ENCODE measurements at regions not wholly inside any gene's neighbourhood (a gene's known extent, or its start where the extent isn't known, plus 50 kb on each side); places are given as distances from the start of the nearest gene placed in this dataset.

DNA sequence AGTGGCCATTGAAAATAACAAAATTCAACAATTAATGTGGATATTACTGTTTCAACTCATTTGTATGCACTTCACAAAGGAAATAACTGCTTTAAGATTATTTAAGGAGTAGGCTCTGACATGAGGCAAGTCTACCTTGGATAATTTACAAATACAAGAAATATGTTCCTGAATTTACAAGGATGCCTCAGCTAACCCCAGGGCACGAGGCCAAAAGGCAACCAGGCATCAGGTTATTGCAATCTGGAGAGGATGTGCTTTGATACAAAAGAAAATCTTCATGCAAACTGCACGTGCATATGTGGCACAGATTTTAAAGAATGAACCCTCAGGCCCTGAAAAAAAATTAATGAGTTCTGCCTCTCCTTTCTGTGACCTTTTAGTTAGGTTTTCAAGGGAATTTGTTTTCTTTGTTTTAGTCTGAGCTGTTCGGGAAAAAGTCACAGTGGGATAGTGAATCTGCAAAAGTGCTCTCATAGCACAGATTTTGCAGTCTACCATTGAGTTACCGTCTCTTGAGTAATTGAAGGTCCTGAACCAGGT, 1304.2 kb upstream of the ADGRL4 start:
- TF ChIP-seq CTCF (CRISPR knock-in tag; IDR thresholded peaks at IDR 0.05): no peak
- no peak for TF ChIP-seq MXD4 (CRISPR knock-in tag; IDR thresholded peaks at IDR 0.05)
- TF ChIP-seq, protein P1, sequence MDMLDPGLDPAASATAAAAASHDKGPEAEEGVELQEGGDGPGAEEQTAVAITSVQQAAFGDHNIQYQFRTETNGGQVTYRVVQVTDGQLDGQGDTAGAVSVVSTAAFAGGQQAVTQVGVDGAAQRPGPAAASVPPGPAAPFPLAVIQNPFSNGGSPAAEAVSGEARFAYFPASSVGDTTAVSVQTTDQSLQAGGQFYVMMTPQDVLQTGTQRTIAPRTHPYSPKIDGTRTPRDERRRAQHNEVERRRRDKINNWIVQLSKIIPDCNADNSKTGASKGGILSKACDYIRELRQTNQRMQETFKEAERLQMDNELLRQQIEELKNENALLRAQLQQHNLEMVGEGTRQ (IDR thresholded peaks at IDR 0.05; ENCODE audit: low read depth, low read length): no peak
- TF ChIP-seq, protein P1 (CRISPR knock-in tag; IDR thresholded peaks at IDR 0.05; ENCODE audit: borderline replicate concordance): no peak
- no peak for TF ChIP-seq ZNF660 (CRISPR knock-in tag; IDR thresholded peaks at IDR 0.05; ENCODE audit: borderline replicate concordance, low read depth)
- TF ChIP-seq NFYB (CRISPR knock-in tag; IDR thresholded peaks at IDR 0.05): no peak
- no peak for TF ChIP-seq ZNF724P (CRISPR knock-in tag; IDR thresholded peaks at IDR 0.05; ENCODE audit: borderline replicate concordance)
- no peak for TF ChIP-seq THYN1 (CRISPR knock-in tag; IDR thresholded peaks at IDR 0.05; ENCODE audit: borderline replicate concordance, low read depth)
- TF ChIP-seq ZBTB46 (CRISPR knock-in tag; IDR thresholded peaks at IDR 0.05; ENCODE audit: borderline replicate concordance): no peak
- no peak for TF ChIP-seq POLR2AphosphoS5 (IDR thresholded peaks at IDR 0.05; ENCODE audit: low read depth, low read length)
- no peak for TF ChIP-seq HDAC6 (IDR thresholded peaks at IDR 0.05; ENCODE audit: low read depth, low read length)
- no peak for TF ChIP-seq SAFB2 (CRISPR knock-in tag; IDR thresholded peaks at IDR 0.05; ENCODE audit: borderline replicate concordance, low read depth)

All from HepG2 (cell line).